Lower leg skin (tissue), 4 donors: ENCODE measurements at regions not wholly inside any gene's neighbourhood (a gene's known extent, or its start where the extent isn't known, plus 50 kb on each side); places are given as distances from the start of the nearest gene placed in this dataset.

Experiments
- DNase-seq, 2 donors: peaks; one replicate each; pipeline ENCODE4 v3.0.0-alpha.2; 2019; ENCODE audit warnings: low spot score in 2 of 2
- H3K4me3 ChIP-seq: fragments of 200-600 bp; sonication (generic); 2 replicates; pipeline ENCODE4 v1.5.1; 2017; ENCODE audit warnings: mild to moderate bottlenecking, low read depth; ENCODE audit not compliant: poor library complexity, severe bottlenecking
- CTCF ChIP-seq, 3 donors: fragments of 450-650 bp; IDR thresholded peaks; one replicate each; pipeline ENCODE4 v1.5.1; 2016; ENCODE audit warnings: antibody characterized with exemption in 3 of 3, mild to moderate bottlenecking in 3 of 3, moderate library complexity in 2 of 3
- POLR2A ChIP-seq, 2 donors: fragments of 450-650 bp; IDR thresholded peaks; one replicate each; pipeline ENCODE4 v1.6.1; 2016 to 2017; ENCODE audit warnings: antibody characterized with exemption in 2 of 2, mild to moderate bottlenecking in 1 of 2, moderate library complexity in 1 of 2
- WGBS, 2 donors: methylation state at CpG; one replicate each; pipeline ENCODE4 v1.1.5; 2018; 5-methylcytosine and 5-hydroxymethylcytosine counted together
- intact Hi-C: fragments of 100-400 bp; cut with DNase I; formaldehyde crosslinking; loops from one replicate; pipeline ENCODE4 v1.15.0; 2023; ENCODE audit warnings: low total_unique reads

GRCh38 chr19:29018542-29018941 lies 194.4 kb downstream of the UQCRFS1 start:
- TF ChIP-seq POLR2A (IDR thresholded peaks at IDR 0.05) (no peak), CTCF (IDR thresholded peaks at IDR 0.05) (no peak)
- intact Hi-C loops = no loop called here
- DNase-seq = no peak
- 69 to 81% methylated on average over 3 of the region's 3 CpGs for WGBS, 2 donors
- no peak overlapping the region for H3K4me3 ChIP-seq

GRCh38 chr19:29017788-29018187 lies 195.2 kb downstream of the UQCRFS1 start:
- WGBS, 2 donors = 70 to 71% methylated on average over 8 of the region's 8 CpGs
- intact Hi-C loops = no loop called here
- no peak overlapping the region for H3K4me3 ChIP-seq
- no peak for DNase-seq
- no peak for TF ChIP-seq POLR2A (IDR thresholded peaks at IDR 0.05)
- TF ChIP-seq CTCF (IDR thresholded peaks at IDR 0.05) = no peak

DNA sequence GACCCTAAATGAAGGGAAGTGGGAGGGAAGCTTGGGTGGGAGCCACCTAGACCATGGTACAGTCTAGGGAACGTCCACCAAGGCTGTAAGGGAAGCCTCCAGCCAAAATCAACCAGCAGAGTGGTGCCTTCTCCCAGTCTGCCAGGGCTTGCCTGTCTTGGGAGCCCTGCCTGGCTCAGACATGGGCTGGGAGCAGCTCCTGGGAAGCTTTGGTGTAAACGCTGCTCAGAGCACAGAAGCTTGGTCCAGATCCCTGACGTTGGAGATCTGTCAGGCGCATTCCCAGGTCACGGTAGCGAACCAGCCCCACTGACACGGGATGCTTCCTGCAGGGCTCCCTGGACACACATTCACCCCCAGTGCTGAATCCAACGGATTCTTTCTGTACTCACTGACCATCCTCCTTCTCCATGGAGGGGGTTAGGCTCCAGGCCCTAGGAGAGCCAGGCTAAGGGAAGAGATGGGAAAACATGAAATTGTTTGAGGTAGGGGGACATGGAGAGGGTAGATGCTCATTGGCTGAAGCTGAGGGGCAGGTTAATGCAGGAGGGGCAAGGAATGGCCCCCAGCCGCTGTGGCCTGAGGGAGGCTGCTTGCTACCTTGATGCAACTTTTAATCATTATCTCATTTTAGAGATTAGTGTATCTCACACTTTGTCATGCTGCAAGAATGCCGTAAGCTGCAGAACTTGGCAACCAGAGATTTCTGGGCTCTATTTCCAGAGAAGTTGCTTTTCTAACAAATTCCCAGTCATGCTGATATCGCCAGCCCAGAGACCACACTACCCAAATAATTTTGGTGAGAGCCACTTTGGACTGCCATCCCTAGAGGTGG lies 195.8 kb downstream of the UQCRFS1 start:
- TF ChIP-seq POLR2A (IDR thresholded peaks at IDR 0.05) (no peak), CTCF (IDR thresholded peaks at IDR 0.05) (no peak)

GRCh38 chr19:29016353-29016752 lies 196.6 kb downstream of the UQCRFS1 start:
- H3K4me3 ChIP-seq = no peak overlapping the region
- DNase-seq = no peak
- 83 to 88% methylated on average over 2 of the region's 2 CpGs for WGBS, 2 donors
- intact Hi-C loops = no loop called here
- TF ChIP-seq CTCF (IDR thresholded peaks at IDR 0.05) (no peak), POLR2A (IDR thresholded peaks at IDR 0.05) (no peak)

More for the DNA sequence above, 195.8 kb downstream of the UQCRFS1 start:
- H3K4me3 ChIP-seq = no peak overlapping the region
- no peak for DNase-seq
- 62 to 69% methylated on average over 9 to 11 of the region's 11 CpGs for WGBS, 2 donors
- intact Hi-C loops = no loop called here

DNA sequence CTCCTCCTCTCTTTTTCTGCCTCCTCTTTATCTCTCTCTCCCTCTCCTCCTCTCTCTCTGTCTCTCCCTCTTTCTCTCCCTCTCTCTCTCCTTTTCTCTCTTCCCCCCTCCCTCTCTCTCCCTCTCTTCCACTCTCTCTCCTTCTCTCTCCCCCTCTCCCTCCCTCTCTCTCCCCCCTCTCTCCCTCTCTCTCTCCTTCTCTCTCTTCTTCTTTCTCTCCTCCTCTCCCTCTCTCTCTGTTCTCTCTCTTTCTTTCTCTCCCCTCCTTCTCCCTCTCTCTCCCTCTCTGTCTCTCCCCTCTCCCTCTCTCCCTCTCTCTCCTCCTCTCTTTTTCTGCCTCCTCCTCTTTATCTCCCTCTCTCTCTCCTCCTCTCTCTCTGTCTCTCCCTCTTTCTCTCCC lies 197.4 kb downstream of the UQCRFS1 start:
- intact Hi-C loops = no loop called here
- H3K4me3 ChIP-seq = no peak overlapping the region
- no peak for DNase-seq
- TF ChIP-seq POLR2A (IDR thresholded peaks at IDR 0.05) (no peak), CTCF (IDR thresholded peaks at IDR 0.05) (no peak)
